SK-N-MC (cell line): ENCODE measurements at regions not wholly inside any gene's neighbourhood (a gene's known extent, or its start where the extent isn't known, plus 50 kb on each side); places are given as distances from the start of the nearest gene placed in this dataset.
"Not testable (repeated sequence)": the region's sequence is repeated elsewhere in the genome, so short reads cannot be mapped to it uniquely, and the experiment has no call there.

Source experiments
- DNase-seq: peaks from one replicate; pipeline ENCODE4 v3.0.0-alpha.2; 2011; ENCODE audit warnings: low read depth, low spot score
- H3K27ac ChIP-seq: fragments of 200-600 bp; sonication (generic); 2 replicates; pipeline ENCODE4 v1.5.1; 2016; ENCODE audit warnings: mixed run types
- H3K36me3 ChIP-seq: fragments of 200-600 bp; sonication (generic); 2 replicates; pipeline ENCODE4 v1.6.1; 2017; ENCODE audit warnings: antibody characterized with exemption, low read length, mixed read lengths; ENCODE audit not compliant: insufficient read depth
- H3K4me3 ChIP-seq: fragments of 200-600 bp; sonication (generic); 2 replicates; pipeline ENCODE4 v1.5.1; 2016
- H3K9ac ChIP-seq: fragments of 200-600 bp; sonication (generic); 2 replicates; pipeline ENCODE4 v1.8.0; 2017; ENCODE audit warnings: mixed run types, mixed read lengths; ENCODE audit not compliant: insufficient read length
- H3K9me3 ChIP-seq: fragments of 200-600 bp; sonication (generic); 2 replicates; pipeline ENCODE4 v1.6.1; 2017; ENCODE audit warnings: low read depth, mild to moderate bottlenecking, antibody characterized with exemption, low read length, moderate library complexity, mixed read lengths
- EZH2 ChIP-seq: fragments of 200-600 bp; sonication (generic); IDR thresholded peaks from one replicate; pipeline ENCODE4 v1.6.1; 2017; ENCODE audit warnings: antibody characterized with exemption
- FOXP2 ChIP-seq: optimal IDR thresholded peaks from 2 replicates; pipeline ENCODE3; 2011; ENCODE audit warnings: mild to moderate bottlenecking, moderate library complexity; ENCODE audit not compliant: insufficient read depth; ENCODE audit errors: extremely low read length, control extremely low read depth
- POLR2AphosphoS5 ChIP-seq: IDR thresholded peaks from 2 replicates; pipeline ENCODE4 v1.6.1; 2012; ENCODE audit warnings: mild to moderate bottlenecking, low read depth, low read length, borderline replicate concordance

DNA sequence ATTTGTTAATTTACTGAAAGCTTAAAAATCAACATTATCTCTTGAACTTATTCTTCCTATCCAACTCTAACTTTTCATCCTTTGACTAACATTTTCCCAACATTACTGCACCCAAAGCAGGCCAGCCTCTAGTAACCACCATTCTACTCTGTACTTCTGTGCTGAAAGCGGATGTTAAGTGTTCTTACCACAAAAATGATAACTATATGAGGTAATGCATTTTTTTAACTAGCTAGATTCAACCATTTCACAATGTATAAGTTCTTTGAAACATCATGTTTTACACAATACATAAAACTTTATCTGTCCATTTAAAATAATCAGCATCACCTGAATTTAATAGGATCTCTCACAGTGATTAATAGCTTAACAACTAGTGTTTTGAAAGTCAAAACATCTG lies 468.5 kb upstream of the MGAT4C start:
- Histone ChIP-seq H3K27ac (no peak overlapping the region), H3K9me3 (no peaks in the 10 kb centered on the region), H3K36me3 (no peaks in the 10 kb centered on the region), H3K4me3 (no peak overlapping the region), H3K9ac (no peak overlapping the region)
- no peak for DNase-seq
- no peak for TF ChIP-seq EZH2
- no peak for TF ChIP-seq FOXP2
- TF ChIP-seq POLR2AphosphoS5, result no peak

DNA sequence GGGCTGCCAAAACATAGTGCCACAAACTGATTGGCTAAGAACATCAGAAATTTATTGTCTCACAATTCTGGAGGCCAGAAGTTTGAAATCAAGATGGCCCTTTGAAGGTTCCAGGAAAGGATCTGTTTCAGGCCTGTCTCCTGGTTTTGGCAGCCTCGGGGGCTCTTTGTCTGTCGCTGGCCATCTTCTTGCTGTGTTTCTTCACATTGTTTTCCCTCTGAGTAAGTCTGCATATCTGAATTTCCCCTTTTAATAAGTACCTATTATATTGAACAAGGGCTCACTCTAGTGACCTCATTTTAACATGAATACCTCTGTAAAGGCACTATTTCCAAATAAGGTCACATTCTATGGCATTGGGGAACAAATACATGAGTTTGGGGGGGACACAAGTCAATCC lies 467.1 kb upstream of the MGAT4C start:
- Histone ChIP-seq H3K9ac (no peak overlapping the region), H3K27ac (no peak overlapping the region), H3K9me3 (no peaks in the 10 kb centered on the region), H3K36me3 (no peaks in the 10 kb centered on the region), H3K4me3 (no peak overlapping the region)
- no peak for DNase-seq
- TF ChIP-seq FOXP2, result no peak

DNA sequence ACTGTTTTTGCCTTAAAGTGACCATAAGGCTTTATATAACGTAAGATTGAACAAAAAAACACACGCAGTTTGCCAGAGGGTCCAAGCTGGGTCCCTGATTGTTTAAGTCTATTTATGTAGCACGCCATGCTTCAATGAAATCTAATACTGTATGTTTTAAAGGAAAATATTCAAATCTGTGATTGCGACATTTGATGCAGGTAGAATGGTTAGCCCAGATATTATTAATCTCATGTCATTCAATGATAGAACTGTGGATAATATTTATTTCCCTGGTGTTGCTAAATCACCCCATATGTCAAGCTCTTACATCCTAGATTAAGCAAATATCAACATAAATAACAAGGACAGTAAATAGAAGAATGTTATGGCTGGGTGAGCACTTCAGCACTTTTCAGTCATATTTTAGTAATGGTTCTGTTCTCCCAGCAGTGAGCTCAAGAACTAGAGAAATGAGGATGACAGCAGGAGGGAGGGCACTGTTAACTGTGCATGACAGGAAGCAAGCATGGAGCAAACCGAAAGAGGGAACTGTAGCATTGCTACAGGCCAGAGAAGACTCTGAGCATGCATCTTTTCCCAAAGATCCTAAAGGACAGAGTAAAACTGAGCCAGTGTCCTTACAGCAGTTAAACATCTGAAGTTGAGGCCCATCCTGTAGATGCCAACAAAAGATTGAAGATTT lies 465.7 kb upstream of the MGAT4C start:
- TF ChIP-seq POLR2AphosphoS5, result no peak
- TF ChIP-seq EZH2, result no peak
- TF ChIP-seq FOXP2, result no peak
- no peaks in the 10 kb centered on the region for H3K9me3 ChIP-seq
- DNase-seq, result no peak

GRCh38 chr12:86719381-86719780 lies 463.2 kb upstream of the MGAT4C start:
- H3K36me3 ChIP-seq, result no peaks in the 10 kb centered on the region
- no peak overlapping the region for H3K4me3 ChIP-seq
- TF ChIP-seq FOXP2 (no peak), EZH2 (no peak), POLR2AphosphoS5 (no peak)
- H3K27ac ChIP-seq, result no peak overlapping the region
- no peaks in the 10 kb centered on the region for H3K9me3 ChIP-seq
- no peak overlapping the region for H3K9ac ChIP-seq
- no peak for DNase-seq

More for the DNA sequence above, 465.7 kb upstream of the MGAT4C start:
- Histone ChIP-seq H3K9ac (no peak overlapping the region), H3K4me3 (no peak overlapping the region), H3K36me3 (no peaks in the 10 kb centered on the region), H3K27ac (no peak overlapping the region)

DNA sequence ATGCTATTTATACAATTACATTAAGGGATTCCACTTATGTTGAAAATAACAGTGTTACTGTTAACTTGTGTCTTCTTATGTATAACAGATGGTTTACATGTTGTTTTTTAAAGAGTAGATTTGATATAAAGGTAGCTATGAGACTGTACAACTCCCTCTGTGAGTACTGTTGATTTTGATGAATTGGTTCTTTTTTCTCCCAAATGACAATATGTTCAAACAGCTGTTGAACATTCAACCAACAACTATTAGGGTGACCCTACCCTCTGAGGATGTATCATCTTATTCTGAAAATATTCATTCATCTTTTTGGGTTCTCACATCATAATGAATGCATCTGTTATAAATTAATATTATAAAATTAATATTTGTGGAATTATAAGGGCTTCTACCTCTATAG lies 456.9 kb upstream of the MGAT4C start:
- H3K9ac ChIP-seq, result no peak overlapping the region
- H3K4me3 ChIP-seq, result no peak overlapping the region
- no peak for DNase-seq

DNA sequence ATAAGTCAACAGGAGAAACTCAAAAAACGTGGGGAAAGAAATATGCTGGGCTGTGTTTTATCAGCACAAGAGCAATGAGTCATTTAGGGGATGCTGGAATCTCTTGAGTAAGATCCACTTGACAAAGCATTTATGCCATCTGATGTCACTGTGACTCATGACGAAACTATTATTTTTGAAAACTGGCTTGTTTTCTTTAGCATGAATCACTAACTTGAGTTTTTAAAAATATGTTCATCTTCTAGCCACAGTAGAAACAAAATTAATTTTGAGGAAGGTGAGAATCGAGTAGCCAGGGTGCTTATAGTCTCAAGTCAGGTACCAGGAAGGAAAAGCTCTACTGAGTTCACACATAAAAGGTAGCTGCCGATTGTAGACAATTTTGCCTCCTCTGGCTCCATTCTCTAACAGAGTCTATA lies 456.2 kb upstream of the MGAT4C start:
- no peak for DNase-seq
- H3K9me3 ChIP-seq, result no peaks in the 10 kb centered on the region
- TF ChIP-seq EZH2 (no peak), POLR2AphosphoS5 (no peak), FOXP2 (no peak)
- H3K9ac ChIP-seq, result no peak overlapping the region
- H3K36me3 ChIP-seq, result no peaks in the 10 kb centered on the region
- H3K27ac ChIP-seq, result no peak overlapping the region
- no peak overlapping the region for H3K4me3 ChIP-seq

More for the DNA sequence above, 456.9 kb upstream of the MGAT4C start:
- TF ChIP-seq EZH2, result no peak
- TF ChIP-seq POLR2AphosphoS5, result no peak
- TF ChIP-seq FOXP2, result no peak
- Histone ChIP-seq H3K36me3 (no peaks in the 10 kb centered on the region), H3K27ac (no peak overlapping the region), H3K9me3 (no peaks in the 10 kb centered on the region)

DNA sequence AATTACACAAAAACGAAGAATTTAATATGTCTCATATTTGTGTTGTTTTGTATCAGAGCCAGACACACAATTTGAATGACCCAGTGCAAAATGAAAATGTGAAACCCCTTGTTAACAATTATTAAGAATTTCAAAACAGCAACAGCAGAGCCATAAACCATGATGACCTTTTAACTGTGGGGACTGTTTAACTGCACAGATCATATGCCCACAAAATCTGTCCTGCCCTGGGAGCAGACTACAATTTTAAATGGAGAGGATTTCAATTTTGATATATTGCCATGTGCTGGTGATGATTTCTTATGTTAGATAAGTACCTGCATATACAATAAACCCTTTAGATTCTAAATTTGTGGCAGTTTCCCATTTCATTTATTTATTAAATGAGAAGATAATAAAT lies 455.5 kb upstream of the MGAT4C start:
- Histone ChIP-seq H3K4me3 (no peak overlapping the region), H3K27ac (no peak overlapping the region), H3K36me3 (no peaks in the 10 kb centered on the region), H3K9ac (no peak overlapping the region), H3K9me3 (no peaks in the 10 kb centered on the region)
- TF ChIP-seq FOXP2, result no peak
- no peak for TF ChIP-seq EZH2
- TF ChIP-seq POLR2AphosphoS5, result no peak
- no peak for DNase-seq

DNA sequence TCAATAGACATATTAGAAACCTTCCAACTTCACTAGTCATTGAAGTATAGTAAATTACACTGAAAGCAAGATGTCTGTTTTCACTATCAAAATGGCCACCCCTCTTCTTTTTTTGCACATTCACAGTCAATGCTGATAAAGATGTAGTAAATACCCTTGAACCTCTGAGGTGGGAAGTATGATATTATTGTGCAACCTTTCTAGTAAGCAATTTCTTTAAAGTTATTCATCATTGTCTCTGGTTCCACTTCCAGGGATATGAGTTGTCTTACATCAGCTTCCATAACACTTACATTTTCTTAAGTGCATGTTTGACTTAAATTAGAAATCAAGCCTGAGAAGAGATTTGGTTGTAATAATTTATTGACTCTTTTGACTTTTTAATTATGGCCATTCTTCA lies 453.9 kb upstream of the MGAT4C start:
- no peak for DNase-seq
- TF ChIP-seq EZH2 (no peak), POLR2AphosphoS5 (no peak), FOXP2 (no peak)
- no peak overlapping the region for H3K9ac ChIP-seq

DNA sequence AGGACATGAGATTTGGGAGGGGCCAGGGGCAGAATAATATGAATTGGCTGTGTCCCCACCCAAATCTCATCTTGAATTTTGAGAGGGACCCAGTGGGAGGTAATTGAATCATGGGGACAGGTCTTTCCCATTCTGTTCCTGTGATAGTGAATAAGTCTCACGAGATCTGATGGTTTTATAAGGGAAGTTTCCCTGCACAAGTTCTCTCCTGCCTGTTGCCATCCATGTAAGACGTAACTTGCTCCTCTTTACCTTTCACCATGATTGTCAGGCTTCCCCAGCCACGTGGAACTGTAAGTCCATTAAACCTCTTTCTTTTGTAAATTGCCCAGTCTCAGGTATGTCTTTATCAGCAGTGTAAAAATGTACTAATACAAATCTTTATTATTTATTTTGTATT lies 452.8 kb upstream of the MGAT4C start:
- not testable (repeated sequence) for H3K9ac ChIP-seq, H3K36me3 ChIP-seq, H3K27ac ChIP-seq, H3K9me3 ChIP-seq, DNase-seq, H3K4me3 ChIP-seq

More for the DNA sequence above, 453.9 kb upstream of the MGAT4C start:
- no peaks in the 10 kb centered on the region for H3K36me3 ChIP-seq
- H3K27ac ChIP-seq, result no peak overlapping the region
- no peaks in the 10 kb centered on the region for H3K9me3 ChIP-seq
- no peak overlapping the region for H3K4me3 ChIP-seq
